Fibroblast of villous mesenchyme (primary cell): ENCODE measurements at regions not wholly inside any gene's neighbourhood (a gene's known extent, or its start where the extent isn't known, plus 50 kb on each side); places are given as distances from the start of the nearest gene placed in this dataset.

Experiments
- DNase-seq: peaks from one replicate; pipeline ENCODE4 v3.0.0-alpha.2; 2010; ENCODE audit warnings: low read depth
- H3K4me3 ChIP-seq: 2 replicates; pipeline ENCODE4 v1.5.1; 2011; ENCODE audit warnings: low read depth, mild to moderate bottlenecking, low read length
- TF ChIP-seq, protein P1 (sequence below): IDR thresholded peaks from 2 replicates; pipeline ENCODE4 v1.5.1; 2012; ENCODE audit warnings: low read depth, mild to moderate bottlenecking, low read length; ENCODE audit not compliant: insufficient read depth

DNA sequence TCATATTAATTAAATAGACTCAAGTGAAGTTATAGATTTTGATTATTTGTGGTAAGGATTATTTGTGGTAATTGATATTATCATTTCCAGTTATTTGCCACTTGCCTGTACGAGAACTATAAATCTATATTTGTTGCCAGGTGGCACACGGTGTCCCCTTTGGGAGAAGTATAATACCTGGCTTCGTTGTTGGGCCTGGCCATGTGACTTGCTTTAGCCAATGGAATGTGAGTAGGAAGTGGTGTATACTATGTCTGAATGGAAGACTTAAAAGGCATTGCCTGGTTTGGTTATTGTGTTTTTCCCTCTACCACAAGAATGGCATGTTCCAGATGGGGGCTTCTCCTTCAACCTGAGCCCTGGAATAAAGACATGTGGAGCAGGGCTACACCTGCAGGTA lies 228.1 kb downstream of the CDC5L start:
- no peak for DNase-seq
- TF ChIP-seq, protein P1, sequence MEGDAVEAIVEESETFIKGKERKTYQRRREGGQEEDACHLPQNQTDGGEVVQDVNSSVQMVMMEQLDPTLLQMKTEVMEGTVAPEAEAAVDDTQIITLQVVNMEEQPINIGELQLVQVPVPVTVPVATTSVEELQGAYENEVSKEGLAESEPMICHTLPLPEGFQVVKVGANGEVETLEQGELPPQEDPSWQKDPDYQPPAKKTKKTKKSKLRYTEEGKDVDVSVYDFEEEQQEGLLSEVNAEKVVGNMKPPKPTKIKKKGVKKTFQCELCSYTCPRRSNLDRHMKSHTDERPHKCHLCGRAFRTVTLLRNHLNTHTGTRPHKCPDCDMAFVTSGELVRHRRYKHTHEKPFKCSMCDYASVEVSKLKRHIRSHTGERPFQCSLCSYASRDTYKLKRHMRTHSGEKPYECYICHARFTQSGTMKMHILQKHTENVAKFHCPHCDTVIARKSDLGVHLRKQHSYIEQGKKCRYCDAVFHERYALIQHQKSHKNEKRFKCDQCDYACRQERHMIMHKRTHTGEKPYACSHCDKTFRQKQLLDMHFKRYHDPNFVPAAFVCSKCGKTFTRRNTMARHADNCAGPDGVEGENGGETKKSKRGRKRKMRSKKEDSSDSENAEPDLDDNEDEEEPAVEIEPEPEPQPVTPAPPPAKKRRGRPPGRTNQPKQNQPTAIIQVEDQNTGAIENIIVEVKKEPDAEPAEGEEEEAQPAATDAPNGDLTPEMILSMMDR, result no peak
- H3K4me3 ChIP-seq, result no peak overlapping the region

DNA sequence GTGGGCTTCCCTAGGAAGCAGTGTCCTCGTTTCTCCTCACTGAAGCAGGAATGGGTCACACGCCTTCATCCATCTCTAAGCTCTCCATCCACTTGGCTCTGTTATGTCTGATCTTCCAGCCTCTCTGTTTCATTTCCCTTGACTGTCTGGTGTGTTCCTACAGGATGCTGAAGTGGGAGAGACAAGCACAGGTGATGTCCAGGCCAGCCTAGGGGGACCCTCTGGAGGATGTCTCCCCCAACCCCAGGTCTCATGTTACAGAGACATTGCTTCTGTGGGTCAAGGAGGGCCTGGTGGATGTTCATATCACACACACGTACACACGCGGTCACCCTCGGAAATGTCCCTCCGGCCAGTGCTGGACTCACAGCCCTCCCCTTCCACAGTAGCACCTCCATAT lies 229.9 kb downstream of the CDC5L start:
- H3K4me3 ChIP-seq, result no peak overlapping the region
- DNase-seq, result no peak
- TF ChIP-seq, protein P1, result no peak

DNA sequence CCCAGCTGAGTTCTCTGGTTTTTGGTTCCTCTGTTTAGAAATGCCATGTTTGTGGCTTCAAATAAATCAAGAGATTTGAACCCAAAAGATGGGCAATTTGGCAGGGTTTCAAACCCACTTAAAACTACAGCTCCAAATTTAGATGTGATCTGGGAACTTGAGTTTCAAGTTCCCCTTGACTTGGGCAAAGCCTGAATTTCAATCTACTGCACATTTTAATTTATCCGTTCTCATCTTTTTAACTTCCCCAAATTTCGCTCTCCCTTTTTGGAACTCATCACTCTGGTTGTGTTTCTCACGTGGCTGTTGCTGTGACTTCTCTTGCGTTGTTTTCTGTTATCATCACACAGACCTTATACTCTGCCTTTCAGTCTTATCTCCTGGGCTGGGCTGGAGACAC lies 230.9 kb downstream of the CDC5L start:
- H3K4me3 ChIP-seq, result no peak overlapping the region
- DNase-seq, result no peak
- TF ChIP-seq, protein P1, result no peak

DNA sequence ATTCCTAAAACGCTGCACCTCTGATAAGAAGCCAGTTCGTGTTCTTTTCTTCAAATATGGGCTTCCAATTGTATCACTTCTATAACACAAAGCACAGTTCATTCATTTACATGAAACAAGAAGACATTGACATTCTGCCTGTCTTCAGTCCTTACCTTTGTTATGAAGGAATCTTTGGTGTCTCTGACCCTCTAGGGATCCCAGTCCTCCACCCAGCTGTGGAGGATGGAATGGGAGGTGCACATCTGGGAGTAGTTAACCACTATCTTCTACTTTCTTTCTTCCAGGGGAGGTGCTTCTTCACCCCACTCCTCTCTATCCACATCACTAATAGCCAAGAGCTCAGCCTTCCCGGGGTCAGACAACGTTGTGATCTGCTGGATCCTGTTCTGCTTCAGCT lies 233.4 kb downstream of the CDC5L start:
- no peak overlapping the region for H3K4me3 ChIP-seq
- TF ChIP-seq, protein P1, result no peak
- DNase-seq, result no peak

DNA sequence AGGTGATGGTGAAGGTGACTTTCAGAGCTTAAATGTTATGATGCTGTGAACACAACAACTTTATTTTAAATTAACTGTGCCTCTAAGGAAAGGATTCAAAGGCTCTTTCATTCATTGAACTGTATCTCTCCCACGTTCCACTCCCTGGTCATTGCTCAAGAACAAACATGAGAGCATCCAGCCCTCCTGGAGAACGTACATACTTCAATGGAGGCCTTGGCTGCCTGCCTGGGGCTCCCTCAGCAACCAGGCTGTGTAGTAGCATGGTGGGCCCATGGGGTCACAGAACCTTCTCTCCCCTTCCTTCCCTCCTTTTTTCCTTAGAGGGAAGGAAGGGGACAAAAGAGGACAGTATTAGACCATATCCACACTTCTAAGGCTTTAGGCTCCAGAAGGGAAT lies 234.3 kb downstream of the CDC5L start:
- TF ChIP-seq, protein P1, result no peak
- peak; percentile 12 for DNase-seq
- H3K4me3 ChIP-seq, result no peak overlapping the region

DNA sequence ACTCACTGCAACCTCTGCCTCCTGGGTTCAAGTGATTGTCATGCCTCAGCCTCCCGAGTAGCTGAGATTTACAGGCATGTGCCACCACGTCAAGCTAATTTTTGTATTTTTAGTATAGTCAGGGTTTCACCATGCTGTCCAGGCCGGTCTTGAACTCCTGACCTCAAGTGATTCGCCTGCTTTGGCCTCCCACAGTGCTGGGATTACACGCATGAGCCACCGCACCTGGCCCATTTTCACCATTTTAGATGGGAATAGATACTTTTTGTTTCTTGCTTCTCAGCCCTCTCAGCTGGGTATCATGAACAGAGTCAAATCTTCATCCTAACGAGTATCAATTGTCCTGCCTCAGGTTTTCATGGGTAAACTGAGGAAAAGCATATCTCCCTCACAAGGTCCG lies 235.0 kb downstream of the CDC5L start:
- TF ChIP-seq, protein P1, result no peak
- H3K4me3 ChIP-seq, result no peak overlapping the region
- DNase-seq, result no peak

DNA sequence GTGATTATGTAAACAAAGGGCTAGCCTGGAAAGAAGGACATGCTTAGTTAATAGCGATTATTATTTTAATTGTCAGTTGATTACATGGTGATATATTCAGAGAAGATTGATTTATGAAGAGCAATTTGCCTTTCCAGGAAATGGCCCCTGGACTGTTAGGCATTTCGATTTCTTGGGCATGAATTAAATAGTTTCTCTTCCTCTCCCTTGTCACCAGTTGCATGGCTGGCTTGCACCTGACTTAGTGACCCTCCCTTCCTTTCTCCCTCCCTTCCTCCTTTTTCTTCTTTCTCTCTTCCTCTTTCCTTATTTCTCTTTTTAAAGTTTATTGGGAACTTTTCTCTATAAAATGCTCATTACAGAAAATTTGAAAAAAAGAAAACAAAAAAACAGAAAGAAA lies 235.4 kb downstream of the CDC5L start:
- TF ChIP-seq, protein P1, result no peak
- H3K4me3 ChIP-seq, result no peak overlapping the region
- DNase-seq, result no peak
